ENCODE measurements at regions not wholly inside any gene's neighbourhood (a gene's known extent, or its start where the extent isn't known, plus 50 kb on each side); places are given as distances from the start of the nearest gene placed in this dataset.
A peak's percentile ranks its signal among the peaks of the same experiment; 100 is the strongest.

GRCh38 chr2:121972203-121972602, 216.8 kb downstream of the TSN start:
- no peak for DNase-seq

GRCh38 chr2:121974897-121975661, 219.6 kb downstream of the TSN start:
- DNase-seq = peak; percentile 3 to 18

- DNase-seq = no peak
Measured at GRCh38 chr2:121976926-121977325, 221.5 kb downstream of the TSN start.

- no peak for DNase-seq
Measured at GRCh38 chr2:121977326-121977725, 221.9 kb downstream of the TSN start.

- DNase-seq = no peak
Measured at GRCh38 chr2:121992700-121993099, 237.2 kb downstream of the TSN start.

GRCh38 chr2:121993682-121994081, 238.2 kb downstream of the TSN start:
- no peak for DNase-seq

- DNase-seq = no peak
Measured at GRCh38 chr2:121994238-121995206, 239.1 kb downstream of the TSN start.

- DNase-seq = no peak
Measured at GRCh38 chr2:121998751-121999150, 243.3 kb downstream of the TSN start.

- no peak for DNase-seq
Measured at GRCh38 chr2:121999264-121999663, 243.8 kb downstream of the TSN start.

GRCh38 chr2:122000556-122001340, 245.3 kb downstream of the TSN start:
- no peak for DNase-seq

GRCh38 chr2:122001441-122001874, 246.0 kb downstream of the TSN start:
- DNase-seq = no peak

- DNase-seq = no peak
Measured at GRCh38 chr2:122003196-122003940, 247.9 kb downstream of the TSN start.

GRCh38 chr2:122007126-122007525, 251.7 kb downstream of the TSN start:
- DNase-seq = no peak

- DNase-seq = no peak
Measured at GRCh38 chr2:122007577-122007976, 252.1 kb downstream of the TSN start.

- DNase-seq = no peak
Measured at GRCh38 chr2:122009561-122009960, 254.1 kb downstream of the TSN start.

GRCh38 chr2:122011493-122012270, 256.2 kb downstream of the TSN start:
- no peak for DNase-seq

- DNase-seq = no peak
Measured at GRCh38 chr2:122018736-122019135, 263.3 kb downstream of the TSN start.

GRCh38 chr2:122019724-122020123, 264.3 kb downstream of the TSN start:
- DNase-seq = no peak

GRCh38 chr2:122020377-122020776, 264.9 kb downstream of the TSN start:
- DNase-seq = no peak

- no peak for DNase-seq
Measured at GRCh38 chr2:122021941-122022340, 266.5 kb downstream of the TSN start.

- no peak for DNase-seq
Measured at GRCh38 chr2:122022531-122022930, 267.1 kb downstream of the TSN start.

Measured in stimulated activated CD4-positive, alpha-beta T cell treated with anti-CD3 and anti-CD28 coated beads, Interleukin-4, amount 100 ng/mL, for 4 hours (primary cell).